Small intestine (tissue), 7 donors: ENCODE measurements at regions not wholly inside any gene's neighbourhood (a gene's known extent, or its start where the extent isn't known, plus 50 kb on each side); places are given as distances from the start of the nearest gene placed in this dataset.
"Not testable (repeated sequence)": the region's sequence is repeated elsewhere in the genome, so short reads cannot be mapped to it uniquely, and the experiment has no call there.

ENCODE experiments used
- DNase-seq, 2 donors: peaks; one replicate each; pipeline versions ENCODE4 v3.0.0 to v3.0.0-alpha.2; 2013
- FAIRE-seq: peaks from 2 replicates; lab custom pipeline; 2012; peaks lifted over from hg19 to GRCh38; lab: Jason Lieb, UNC
- H3K27ac ChIP-seq, 3 donors: one replicate each; pipeline ENCODE4 v1.5.1; 2013; ENCODE audit warnings: low read length in 2 of 3, mild to moderate bottlenecking in 2 of 3, control low read depth in 1 of 3, inconsistent platforms in 1 of 3, low read depth in 1 of 3, moderate library complexity in 1 of 3
- H3K27me3 ChIP-seq, 3 donors: one replicate each; pipeline ENCODE4 v1.6.1; 2013; ENCODE audit warnings: low read length in 3 of 3, inconsistent platforms in 1 of 3; ENCODE audit not compliant: control insufficient read depth in 3 of 3, insufficient read depth in 3 of 3
- H3K36me3 ChIP-seq, 3 donors: one replicate each; pipeline ENCODE4 v1.6.1; 2013; ENCODE audit warnings: low read length in 3 of 3, inconsistent platforms in 1 of 3, low read depth in 1 of 3, mild to moderate bottlenecking in 1 of 3, moderate library complexity in 1 of 3; ENCODE audit not compliant: control insufficient read depth in 3 of 3, insufficient read depth in 2 of 3
- H3K4me1 ChIP-seq, 3 donors: one replicate each; pipeline ENCODE4 v1.6.1; 2013; ENCODE audit warnings: low read length in 2 of 3, inconsistent platforms in 1 of 3, low read depth in 1 of 3, mild to moderate bottlenecking in 1 of 3, moderate library complexity in 1 of 3; ENCODE audit not compliant: control insufficient read depth in 3 of 3, insufficient read depth in 2 of 3
- H3K4me3 ChIP-seq, 3 donors: one replicate each; pipeline ENCODE4 v1.5.1; 2013; ENCODE audit warnings: low read length in 3 of 3, control low read depth in 1 of 3, inconsistent platforms in 1 of 3, low read depth in 1 of 3, mild to moderate bottlenecking in 1 of 3, moderate library complexity in 1 of 3
- H3K9me3 ChIP-seq, 2 donors: one replicate each; pipeline ENCODE4 v1.6.1; 2013; ENCODE audit warnings: low read depth in 1 of 2, low read length in 1 of 2; ENCODE audit not compliant: control insufficient read depth in 2 of 2, insufficient read depth in 1 of 2
- WGBS, 3 donors: extraction: QIAGEN DNeasy Blood & Tissue Kit; methylation state at CpG; one replicate each; pipeline ENCODE4 v1.1.7; 2013; 5-methylcytosine and 5-hydroxymethylcytosine counted together
- donor health status: healthy with polysubstance abuse.
- donor health status: control.
- donor health status: control.
- donor health status: Bipolar disorder and iron deficiency.
- donor health status: healthy.

GRCh38 chr9:26229324-26230054, 551.2 kb upstream of the TUSC1 start:
- Histone ChIP-seq H3K27me3 (no peaks in the 10 kb centered on the region), H3K36me3 (no peaks in the 10 kb centered on the region), H3K4me3 (no peak overlapping the region), H3K4me1 (no peaks in the 10 kb centered on the region), H3K27ac (no peak overlapping the region), H3K9me3 (no peaks in the 10 kb centered on the region)
- FAIRE-seq (no peak), DNase-seq (no peak)
- 74 to 78% (median 75%) methylated on average over 6 of the region's 6 CpGs for WGBS, 3 donors

DNA sequence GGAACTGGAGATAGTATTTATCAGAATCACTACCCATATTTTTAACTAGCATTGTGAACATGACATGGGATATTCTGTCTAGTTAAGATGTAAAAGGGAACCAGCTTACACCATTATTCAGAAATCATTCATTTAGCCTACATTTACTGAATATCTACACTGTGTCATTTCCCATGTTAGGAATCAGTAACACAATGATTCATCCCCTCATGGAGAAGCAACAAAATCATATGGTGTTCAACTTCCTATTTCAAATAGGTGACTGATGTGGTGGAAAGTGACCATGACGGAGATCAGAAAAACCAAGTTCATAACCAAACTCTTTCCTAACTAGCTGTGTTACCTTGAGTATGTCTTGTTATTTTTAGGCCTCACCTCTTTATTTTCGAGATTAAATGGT, 550.0 kb upstream of the TUSC1 start:
- H3K4me3 ChIP-seq, result no peak overlapping the region
- H3K9me3 ChIP-seq, result no peaks in the 10 kb centered on the region
- no peaks in the 10 kb centered on the region for H3K27me3 ChIP-seq
- no peaks in the 10 kb centered on the region for H3K4me1 ChIP-seq
- FAIRE-seq (no peak), DNase-seq (no peak)
- no peaks in the 10 kb centered on the region for H3K36me3 ChIP-seq
- no peak overlapping the region for H3K27ac ChIP-seq
- 47 to 54% (median 47%) methylated on average over 2 of the region's 2 CpGs for whole genome bisulfite sequencing, 3 donors

DNA sequence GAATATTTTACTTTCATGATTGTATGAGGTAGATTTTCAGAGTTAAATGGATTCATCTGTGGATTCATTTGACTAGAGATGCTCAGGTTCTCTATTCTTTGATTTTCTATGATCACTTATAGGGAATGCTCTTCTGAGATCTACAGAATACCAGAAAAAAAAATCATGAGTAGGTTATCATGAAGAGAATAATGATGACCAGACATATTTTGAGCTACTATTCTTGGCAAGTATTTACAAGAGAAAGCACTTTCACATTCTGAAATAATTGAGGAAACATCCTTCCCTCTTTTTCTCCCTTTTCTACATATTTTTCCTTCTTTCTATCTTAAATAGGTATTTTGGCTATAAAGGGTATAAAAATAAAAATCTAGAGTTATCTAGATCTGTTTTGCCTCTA, 543.0 kb upstream of the TUSC1 start:
- DNase-seq (no peak), FAIRE-seq (no peak)
- H3K36me3 ChIP-seq, result no peaks in the 10 kb centered on the region
- H3K4me1 ChIP-seq, result no peaks in the 10 kb centered on the region
- H3K9me3 ChIP-seq, result no peaks in the 10 kb centered on the region
- no peaks in the 10 kb centered on the region for H3K27me3 ChIP-seq
- H3K4me3 ChIP-seq, result no peak overlapping the region
- H3K27ac ChIP-seq, result no peak overlapping the region

- H3K36me3 ChIP-seq, result no peaks in the 10 kb centered on the region
- H3K9me3 ChIP-seq, result peaks cover 0 to 5% of the 10 kb centered on the region in 2 donors
- no peaks in the 10 kb centered on the region for H3K27me3 ChIP-seq
- FAIRE-seq (no peak), DNase-seq (no peak)
- H3K27ac ChIP-seq, result no peak overlapping the region
- no peaks in the 10 kb centered on the region for H3K4me1 ChIP-seq
- no peak overlapping the region for H3K4me3 ChIP-seq
Observed at GRCh38 chr9:26220367-26220766, 542.1 kb upstream of the TUSC1 start.

DNA sequence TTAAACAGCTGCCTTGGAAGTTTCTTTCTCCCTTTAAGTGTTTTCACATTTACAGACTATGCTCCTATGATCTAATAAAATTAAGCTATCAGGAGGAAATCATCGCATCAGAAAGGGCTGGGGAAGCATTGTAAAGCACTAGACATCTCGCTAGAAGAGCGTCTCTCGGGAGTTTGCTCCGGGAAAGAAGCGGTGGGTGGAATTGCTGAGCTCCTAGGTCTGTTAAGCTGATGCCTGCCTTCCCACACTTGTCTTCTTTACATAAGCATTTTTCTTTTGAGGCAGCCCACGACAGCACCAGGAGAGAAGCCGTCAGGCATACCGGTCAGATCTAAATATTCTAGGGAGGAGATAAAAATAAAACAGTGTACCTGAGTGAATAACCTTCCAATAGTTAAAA, 541.7 kb upstream of the TUSC1 start:
- WGBS, 3 donors, result 76 to 85% (median 79%) methylated on average over 9 of the region's 9 CpGs
- DNase-seq (no peak), FAIRE-seq (no peak)
- no peak overlapping the region for H3K27ac ChIP-seq
- H3K27me3 ChIP-seq, result no peaks in the 10 kb centered on the region
- peaks cover 0 to 5% of the 10 kb centered on the region in 2 donors for H3K9me3 ChIP-seq
- H3K4me3 ChIP-seq, result no peak overlapping the region
- H3K36me3 ChIP-seq, result no peaks in the 10 kb centered on the region
- H3K4me1 ChIP-seq, result no peaks in the 10 kb centered on the region

GRCh38 chr9:26216702-26217101, 538.5 kb upstream of the TUSC1 start:
- DNase-seq, result no peak
- Histone ChIP-seq H3K27me3 (no peaks in the 10 kb centered on the region), H3K9me3 (peaks cover 5% of the 10 kb centered on the region in 2 donors), H3K4me1 (no peaks in the 10 kb centered on the region), H3K36me3 (no peaks in the 10 kb centered on the region), H3K27ac (no peak overlapping the region), H3K4me3 (no peak overlapping the region)
- FAIRE-seq, result no peak
- 41 to 63% (median 55%) methylated on average over 1 of the region's 1 CpG for WGBS, 3 donors

- FAIRE-seq, H3K36me3 ChIP-seq, H3K27me3 ChIP-seq, H3K4me3 ChIP-seq, H3K27ac ChIP-seq, H3K4me1 ChIP-seq, DNase-seq, H3K9me3 ChIP-seq: not testable (repeated sequence)
- WGBS, 3 donors, result 95 to 96% (median 95%) methylated on average over 44 to 61 of the region's 61 CpGs
Observed at GRCh38 chr9:26214713-26215444, 536.6 kb upstream of the TUSC1 start.

DNA sequence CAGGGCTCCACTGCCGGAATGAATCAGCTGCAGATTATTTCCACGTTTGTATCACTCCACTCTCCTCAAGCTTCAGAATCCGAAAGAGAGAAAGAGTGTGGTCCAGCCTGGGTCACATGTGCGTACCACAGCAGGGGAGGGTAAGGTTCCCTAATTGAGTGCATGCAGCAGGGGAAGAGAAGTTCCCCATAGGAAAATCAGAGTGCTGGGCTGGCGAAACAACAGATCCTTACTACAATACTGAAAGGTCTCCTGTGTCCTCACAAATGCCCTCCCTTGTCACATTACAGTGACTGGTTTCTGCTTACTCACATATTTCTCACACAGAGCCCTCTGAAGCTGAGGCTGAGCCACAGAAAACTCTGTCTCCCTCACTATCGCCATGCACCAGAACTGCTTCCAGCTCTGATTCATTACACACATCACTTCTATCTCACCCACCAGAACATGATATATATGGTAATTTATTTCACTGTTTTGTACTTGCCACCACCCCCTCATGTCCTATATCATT, 532.2 kb upstream of the TUSC1 start:
- 55 to 72% (median 67%) methylated on average over 6 of the region's 6 CpGs for WGBS, 3 donors
- FAIRE-seq, result no peak

More for the DNA sequence above, 532.2 kb upstream of the TUSC1 start:
- Histone ChIP-seq H3K27ac (no peak overlapping the region), H3K4me1 (no peaks in the 10 kb centered on the region), H3K27me3 (no peaks in the 10 kb centered on the region), H3K4me3 (no peak overlapping the region), H3K36me3 (no peaks in the 10 kb centered on the region), H3K9me3 (peaks cover 0 to 5% of the 10 kb centered on the region in 2 donors)
- DNase-seq, result no peak
